HepG2 (cell line): ENCODE measurements at regions not wholly inside any gene's neighbourhood (a gene's known extent, or its start where the extent isn't known, plus 50 kb on each side); places are given as distances from the start of the nearest gene placed in this dataset.

Experiments
- ATM ChIP-seq: fragments of 450-650 bp; IDR thresholded peaks from 2 replicates; pipeline ENCODE4 v1.7.1; 2017; ENCODE audit warnings: mild to moderate bottlenecking, borderline replicate concordance
- HMG20B ChIP-seq: conservative IDR thresholded peaks from 2 replicates; pipeline ENCODE4 v1.6.1; 2016; ENCODE audit warnings: missing genetic modification reagents, missing compliant biosample characterization
- MED8 ChIP-seq: sonication (generic); formaldehyde crosslinking; IDR thresholded peaks from 2 replicates; pipeline ENCODE4 v1.8.1; 2023; ENCODE audit warnings: mild to moderate bottlenecking, missing genetic modification reagents; ENCODE audit not compliant: insufficient replicate concordance
- SNAI1 ChIP-seq: sonication (generic); formaldehyde crosslinking; IDR thresholded peaks from 2 replicates; pipeline ENCODE4 v1.5.0; 2020; ENCODE audit warnings: mild to moderate bottlenecking, missing genetic modification reagents, borderline replicate concordance
- SNAPC2 ChIP-seq: sonication (generic); formaldehyde crosslinking; IDR thresholded peaks from 2 replicates; pipeline ENCODE4 v1.8.1; 2022; ENCODE audit warnings: mild to moderate bottlenecking, missing genetic modification reagents
- SOX13 ChIP-seq, 3 experiments: fragments of 450-650 bp in 1 of 3; sonication (generic) in 1 of 3; formaldehyde crosslinking in 1 of 3; IDR thresholded peaks in 2 of 3; conservative IDR thresholded peaks in 1 of 3; 2 replicates each; pipeline versions ENCODE4 v1.5.0 to v1.6.1; 2016 to 2020; ENCODE audit warnings: antibody characterized with exemption in 1 of 3, mild to moderate bottlenecking in 1 of 3, missing compliant biosample characterization in 1 of 3, missing genetic modification reagents in 1 of 3, moderate library complexity in 1 of 3
- TGIF2 ChIP-seq: IDR thresholded peaks from 2 replicates; pipeline ENCODE4 v1.6.1; 2016; ENCODE audit warnings: control low read depth, missing compliant biosample characterization
- ZFP36L2 ChIP-seq: sonication (generic); formaldehyde crosslinking; IDR thresholded peaks from 2 replicates; pipeline ENCODE4 v1.4.0; 2020; ENCODE audit warnings: missing genetic modification reagents
- TF ChIP-seq, protein P1 (sequence below): sonication (generic); formaldehyde crosslinking; IDR thresholded peaks from 2 replicates; pipeline ENCODE4 v1.5.1; 2020; ENCODE audit warnings: mild to moderate bottlenecking, missing genetic modification reagents, borderline replicate concordance
- TF ChIP-seq, protein P2 (sequence below), 2 experiments: sonication (generic) in 1 of 2; formaldehyde crosslinking in 1 of 2; IDR thresholded peaks; 2 replicates each; pipeline versions ENCODE4 v1.6.1 to v1.9.0; 2014 to 2022; ENCODE audit warnings: antibody characterized with exemption in 1 of 2, borderline replicate concordance in 1 of 2, inconsistent platforms in 1 of 2, low read depth in 1 of 2, missing genetic modification reagents in 1 of 2
- TF ChIP-seq, protein P3 (sequence below): sonication (generic); formaldehyde crosslinking; IDR thresholded peaks from 2 replicates; pipeline ENCODE4 v1.8.0; 2022; ENCODE audit warnings: mild to moderate bottlenecking, missing genetic modification reagents
- TF ChIP-seq, protein P4 (sequence below): IDR thresholded peaks from 2 replicates; pipeline ENCODE4 v1.6.1; 2012; ENCODE audit warnings: low read depth, low read length, improper control_type of control experiment

DNA sequence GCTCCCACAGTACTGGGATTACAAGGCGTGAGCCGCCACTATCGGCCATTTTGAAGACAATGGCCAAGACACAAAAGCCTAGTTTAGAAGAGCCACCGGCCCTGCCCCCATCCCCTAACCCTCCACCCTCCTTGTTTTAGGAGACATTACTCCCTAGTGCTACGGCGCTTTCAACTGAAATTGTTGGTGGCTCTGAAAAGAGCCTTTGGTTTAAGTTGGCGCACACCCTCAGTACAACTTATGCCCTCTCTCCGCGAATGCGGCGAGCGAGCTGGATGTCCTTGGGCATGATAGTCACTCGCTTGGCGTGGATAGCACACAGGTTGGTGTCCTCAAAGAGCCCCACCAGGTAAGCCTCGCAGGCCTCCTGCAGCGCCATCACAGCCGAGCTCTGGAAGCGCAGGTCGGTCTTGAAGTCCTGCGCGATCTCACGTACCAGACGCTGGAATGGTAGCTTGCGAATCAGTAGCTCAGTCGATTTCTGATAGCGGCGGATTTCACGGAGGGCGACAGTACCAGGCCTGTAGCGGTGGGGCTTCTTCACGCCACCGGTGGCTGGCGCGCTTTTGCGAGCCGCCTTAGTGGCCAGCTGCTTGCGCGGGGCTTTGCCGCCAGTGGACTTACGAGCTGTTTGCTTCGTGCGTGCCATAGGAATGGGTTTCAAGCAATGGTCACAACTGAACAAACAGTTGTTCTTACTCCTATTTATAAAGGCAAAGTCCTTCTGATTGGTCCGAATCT lies 114.9 kb upstream of the BTN3A2 start (continued):
- TF ChIP-seq, protein P1, sequence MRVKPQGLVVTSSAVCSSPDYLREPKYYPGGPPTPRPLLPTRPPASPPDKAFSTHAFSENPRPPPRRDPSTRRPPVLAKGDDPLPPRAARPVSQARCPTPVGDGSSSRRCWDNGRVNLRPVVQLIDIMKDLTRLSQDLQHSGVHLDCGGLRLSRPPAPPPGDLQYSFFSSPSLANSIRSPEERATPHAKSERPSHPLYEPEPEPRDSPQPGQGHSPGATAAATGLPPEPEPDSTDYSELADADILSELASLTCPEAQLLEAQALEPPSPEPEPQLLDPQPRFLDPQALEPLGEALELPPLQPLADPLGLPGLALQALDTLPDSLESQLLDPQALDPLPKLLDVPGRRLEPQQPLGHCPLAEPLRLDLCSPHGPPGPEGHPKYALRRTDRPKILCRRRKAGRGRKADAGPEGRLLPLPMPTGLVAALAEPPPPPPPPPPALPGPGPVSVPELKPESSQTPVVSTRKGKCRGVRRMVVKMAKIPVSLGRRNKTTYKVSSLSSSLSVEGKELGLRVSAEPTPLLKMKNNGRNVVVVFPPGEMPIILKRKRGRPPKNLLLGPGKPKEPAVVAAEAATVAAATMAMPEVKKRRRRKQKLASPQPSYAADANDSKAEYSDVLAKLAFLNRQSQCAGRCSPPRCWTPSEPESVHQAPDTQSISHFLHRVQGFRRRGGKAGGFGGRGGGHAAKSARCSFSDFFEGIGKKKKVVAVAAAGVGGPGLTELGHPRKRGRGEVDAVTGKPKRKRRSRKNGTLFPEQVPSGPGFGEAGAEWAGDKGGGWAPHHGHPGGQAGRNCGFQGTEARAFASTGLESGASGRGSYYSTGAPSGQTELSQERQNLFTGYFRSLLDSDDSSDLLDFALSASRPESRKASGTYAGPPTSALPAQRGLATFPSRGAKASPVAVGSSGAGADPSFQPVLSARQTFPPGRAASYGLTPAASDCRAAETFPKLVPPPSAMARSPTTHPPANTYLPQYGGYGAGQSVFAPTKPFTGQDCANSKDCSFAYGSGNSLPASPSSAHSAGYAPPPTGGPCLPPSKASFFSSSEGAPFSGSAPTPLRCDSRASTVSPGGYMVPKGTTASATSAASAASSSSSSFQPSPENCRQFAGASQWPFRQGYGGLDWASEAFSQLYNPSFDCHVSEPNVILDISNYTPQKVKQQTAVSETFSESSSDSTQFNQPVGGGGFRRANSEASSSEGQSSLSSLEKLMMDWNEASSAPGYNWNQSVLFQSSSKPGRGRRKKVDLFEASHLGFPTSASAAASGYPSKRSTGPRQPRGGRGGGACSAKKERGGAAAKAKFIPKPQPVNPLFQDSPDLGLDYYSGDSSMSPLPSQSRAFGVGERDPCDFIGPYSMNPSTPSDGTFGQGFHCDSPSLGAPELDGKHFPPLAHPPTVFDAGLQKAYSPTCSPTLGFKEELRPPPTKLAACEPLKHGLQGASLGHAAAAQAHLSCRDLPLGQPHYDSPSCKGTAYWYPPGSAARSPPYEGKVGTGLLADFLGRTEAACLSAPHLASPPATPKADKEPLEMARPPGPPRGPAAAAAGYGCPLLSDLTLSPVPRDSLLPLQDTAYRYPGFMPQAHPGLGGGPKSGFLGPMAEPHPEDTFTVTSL (CRISPR knock-in tag) = no peak
- TF ChIP-seq TGIF2 (CRISPR knock-in tag) = no peak
- TF ChIP-seq, protein P2, sequence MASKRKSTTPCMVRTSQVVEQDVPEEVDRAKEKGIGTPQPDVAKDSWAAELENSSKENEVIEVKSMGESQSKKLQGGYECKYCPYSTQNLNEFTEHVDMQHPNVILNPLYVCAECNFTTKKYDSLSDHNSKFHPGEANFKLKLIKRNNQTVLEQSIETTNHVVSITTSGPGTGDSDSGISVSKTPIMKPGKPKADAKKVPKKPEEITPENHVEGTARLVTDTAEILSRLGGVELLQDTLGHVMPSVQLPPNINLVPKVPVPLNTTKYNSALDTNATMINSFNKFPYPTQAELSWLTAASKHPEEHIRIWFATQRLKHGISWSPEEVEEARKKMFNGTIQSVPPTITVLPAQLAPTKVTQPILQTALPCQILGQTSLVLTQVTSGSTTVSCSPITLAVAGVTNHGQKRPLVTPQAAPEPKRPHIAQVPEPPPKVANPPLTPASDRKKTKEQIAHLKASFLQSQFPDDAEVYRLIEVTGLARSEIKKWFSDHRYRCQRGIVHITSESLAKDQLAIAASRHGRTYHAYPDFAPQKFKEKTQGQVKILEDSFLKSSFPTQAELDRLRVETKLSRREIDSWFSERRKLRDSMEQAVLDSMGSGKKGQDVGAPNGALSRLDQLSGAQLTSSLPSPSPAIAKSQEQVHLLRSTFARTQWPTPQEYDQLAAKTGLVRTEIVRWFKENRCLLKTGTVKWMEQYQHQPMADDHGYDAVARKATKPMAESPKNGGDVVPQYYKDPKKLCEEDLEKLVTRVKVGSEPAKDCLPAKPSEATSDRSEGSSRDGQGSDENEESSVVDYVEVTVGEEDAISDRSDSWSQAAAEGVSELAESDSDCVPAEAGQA (IDR thresholded peaks at IDR 0.05; ENCODE audit: low read depth) = no peak
- TF ChIP-seq, protein P2 (CRISPR knock-in tag; IDR thresholded peaks at IDR 0.05; ENCODE audit: borderline replicate concordance) = no peak
- peak; percentile 31; the same call in 1 of the 2 replicates for TF ChIP-seq SNAI1 (CRISPR knock-in tag)
- TF ChIP-seq HMG20B (CRISPR knock-in tag) = no peak
- TF ChIP-seq ZFP36L2 (CRISPR knock-in tag) = no peak
- TF ChIP-seq SOX13 (IDR thresholded peaks at IDR 0.05) = no peak
- TF ChIP-seq SOX13 (CRISPR knock-in tag; conservative IDR thresholded peaks at IDR 0.05 in 1 of 2, IDR thresholded peaks at IDR 0.05 in 1 of 2) = peak in 1 of 2 experiments; percentile 12; a peak in 1 of 4 replicates
- TF ChIP-seq, protein P3, sequence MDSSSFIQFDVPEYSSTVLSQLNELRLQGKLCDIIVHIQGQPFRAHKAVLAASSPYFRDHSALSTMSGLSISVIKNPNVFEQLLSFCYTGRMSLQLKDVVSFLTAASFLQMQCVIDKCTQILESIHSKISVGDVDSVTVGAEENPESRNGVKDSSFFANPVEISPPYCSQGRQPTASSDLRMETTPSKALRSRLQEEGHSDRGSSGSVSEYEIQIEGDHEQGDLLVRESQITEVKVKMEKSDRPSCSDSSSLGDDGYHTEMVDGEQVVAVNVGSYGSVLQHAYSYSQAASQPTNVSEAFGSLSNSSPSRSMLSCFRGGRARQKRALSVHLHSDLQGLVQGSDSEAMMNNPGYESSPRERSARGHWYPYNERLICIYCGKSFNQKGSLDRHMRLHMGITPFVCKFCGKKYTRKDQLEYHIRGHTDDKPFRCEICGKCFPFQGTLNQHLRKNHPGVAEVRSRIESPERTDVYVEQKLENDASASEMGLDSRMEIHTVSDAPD (CRISPR knock-in tag) = peak; percentile 69; the same call in 1 of the 2 replicates
- TF ChIP-seq SNAPC2 (CRISPR knock-in tag) = peak; percentile 90; the same call in 1 of the 2 replicates
- TF ChIP-seq ATM = no peak
- TF ChIP-seq, protein P4, sequence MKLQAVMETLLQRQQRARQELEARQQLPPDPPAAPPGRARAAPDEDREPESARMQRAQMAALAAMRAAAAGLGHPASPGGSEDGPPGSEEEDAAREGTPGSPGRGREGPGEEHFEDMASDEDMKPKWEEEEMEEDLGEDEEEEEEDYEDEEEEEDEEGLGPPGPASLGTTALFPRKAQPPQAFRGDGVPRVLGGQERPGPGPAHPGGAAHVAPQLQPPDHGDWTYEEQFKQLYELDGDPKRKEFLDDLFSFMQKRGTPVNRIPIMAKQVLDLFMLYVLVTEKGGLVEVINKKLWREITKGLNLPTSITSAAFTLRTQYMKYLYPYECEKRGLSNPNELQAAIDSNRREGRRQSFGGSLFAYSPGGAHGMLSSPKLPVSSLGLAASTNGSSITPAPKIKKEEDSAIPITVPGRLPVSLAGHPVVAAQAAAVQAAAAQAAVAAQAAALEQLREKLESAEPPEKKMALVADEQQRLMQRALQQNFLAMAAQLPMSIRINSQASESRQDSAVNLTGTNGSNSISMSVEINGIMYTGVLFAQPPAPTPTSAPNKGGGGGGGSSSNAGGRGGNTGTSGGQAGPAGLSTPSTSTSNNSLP = 0 out of 2 replicates have a peak, but pooled peaks have one; percentile 31
- TF ChIP-seq MED8 = no peak
